AG09309 (cell line): ENCODE measurements at regions not wholly inside any gene's neighbourhood (a gene's known extent, or its start where the extent isn't known, plus 50 kb on each side); places are given as distances from the start of the nearest gene placed in this dataset.

Experiments used
- DNase-seq: peaks from one replicate; pipeline ENCODE4 v3.0.0-alpha.2; 2010; ENCODE audit warnings: low read depth
- H3K4me3 ChIP-seq: 2 replicates; pipeline ENCODE4 v1.5.1; 2011; ENCODE audit warnings: mild to moderate bottlenecking, low read depth, low read length, moderate library complexity; ENCODE audit not compliant: control insufficient read depth
- CTCF ChIP-seq: IDR thresholded peaks from 2 replicates; pipeline ENCODE4 v1.5.1; 2011; ENCODE audit warnings: mild to moderate bottlenecking, low read depth, low read length, inconsistent platforms; ENCODE audit not compliant: insufficient read depth, control insufficient read depth; ENCODE audit errors: missing control alignments

DNA sequence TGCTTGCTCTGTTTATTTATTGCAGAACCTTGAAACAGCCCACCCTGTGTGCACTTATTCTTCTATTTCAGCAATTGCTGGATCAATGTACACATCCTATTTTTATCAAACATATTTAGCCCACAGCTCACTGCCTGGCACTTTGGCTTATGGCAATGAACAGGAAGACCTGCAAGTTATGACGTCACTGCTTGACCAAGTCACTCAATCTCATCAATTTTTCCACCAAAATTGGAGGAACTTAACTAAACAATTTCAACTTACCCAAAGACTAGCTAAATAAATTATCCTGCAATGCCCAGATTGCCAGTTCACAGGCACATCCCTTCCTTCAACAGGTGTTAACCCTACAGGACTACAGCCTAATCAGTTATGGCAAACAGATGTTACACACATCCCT is 89.3 kb downstream of the FSCB start:
- no peak overlapping the region for H3K4me3 ChIP-seq
- TF ChIP-seq CTCF: no peak
- DNase-seq: no peak

GRCh38 chr14:44414646-44415045 is 92.4 kb downstream of the FSCB start:
- no peak overlapping the region for H3K4me3 ChIP-seq
- no peak for DNase-seq
- no peak for TF ChIP-seq CTCF

DNA sequence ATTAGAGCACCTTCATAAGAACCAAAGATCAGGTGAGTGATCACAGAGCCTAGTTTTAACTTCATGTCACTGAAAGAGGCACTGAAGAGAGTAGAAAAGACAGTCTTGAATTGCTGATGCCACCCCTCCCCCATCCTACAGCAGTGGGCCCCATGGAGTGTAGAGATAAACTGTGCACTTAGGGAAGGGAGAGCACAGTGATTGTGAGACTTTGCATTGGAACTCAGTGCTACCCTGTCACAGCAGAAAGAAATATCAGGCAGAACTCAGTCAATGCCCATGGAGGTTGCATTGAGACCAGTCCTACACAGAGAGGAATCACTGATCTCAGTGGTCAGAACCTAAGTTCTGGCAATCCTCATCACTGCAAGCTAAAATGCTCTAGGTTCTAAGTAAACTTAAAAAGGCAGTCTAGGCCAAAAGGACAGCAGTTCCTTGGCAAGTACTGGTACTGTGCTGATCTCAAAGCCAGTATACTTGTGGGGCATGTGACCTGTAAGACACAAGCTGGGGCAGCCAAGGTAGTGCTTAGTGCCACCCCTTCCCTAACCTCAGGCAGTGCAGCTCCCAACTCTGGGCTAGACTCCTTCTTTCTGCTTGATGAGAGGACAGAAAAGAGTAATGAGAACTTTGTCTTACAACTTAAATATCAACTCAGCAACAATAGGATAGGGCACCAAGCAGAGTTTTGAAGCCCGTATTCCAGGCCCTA is 94.1 kb downstream of the FSCB start:
- no peak for TF ChIP-seq CTCF
- H3K4me3 ChIP-seq: no peak overlapping the region
- no peak for DNase-seq

- TF ChIP-seq CTCF: no peak
- DNase-seq: no peak
Observed at GRCh38 chr14:44405011-44405486, 102.0 kb downstream of the FSCB start.

GRCh38 chr14:44404599-44404998 is 102.5 kb downstream of the FSCB start:
- DNase-seq: no peak
- no peak overlapping the region for H3K4me3 ChIP-seq
- no peak for TF ChIP-seq CTCF

More at GRCh38 chr14:44405011-44405486, 102.0 kb downstream of the FSCB start:
- H3K4me3 ChIP-seq: no peak overlapping the region

- DNase-seq: no peak
- H3K4me3 ChIP-seq: no peak overlapping the region
- TF ChIP-seq CTCF: no peak
Observed at GRCh38 chr14:44404036-44404435, 103.0 kb downstream of the FSCB start.
